RWPE2 (cell line): ENCODE measurements at regions not wholly inside any gene's neighbourhood (a gene's known extent, or its start where the extent isn't known, plus 50 kb on each side); places are given as distances from the start of the nearest gene placed in this dataset.
"Not testable (repeated sequence)": the region's sequence is repeated elsewhere in the genome, so short reads cannot be mapped to it uniquely, and the experiment has no call there.

Source experiments
- ATAC-seq: fragments of 200-7000 bp; cut with Tn5 transposase; 3 replicates; pipeline ENCODE4 v1.9.1; 2021; ENCODE audit warnings: low read depth
- DNase-seq: peaks from one replicate; pipeline ENCODE4 v3.0.0-alpha.2; 2020; ENCODE audit warnings: low spot score
- H3K27ac ChIP-seq: fragments of 450-650 bp; 2 replicates; pipeline ENCODE4 v1.5.1; 2017; ENCODE audit warnings: mild to moderate bottlenecking; ENCODE audit not compliant: poor library complexity, severe bottlenecking
- H3K27me3 ChIP-seq: fragments of 250-450 bp; sonication (Bioruptor Pico); 2 replicates; pipeline ENCODE4 v1.5.1; 2021; ENCODE audit warnings: mild to moderate bottlenecking, moderate library complexity; ENCODE audit not compliant: insufficient read depth, poor library complexity, severe bottlenecking
- H3K36me3 ChIP-seq: fragments of 250-450 bp; sonication (Bioruptor Pico); 2 replicates; pipeline ENCODE4 v1.5.1; 2020; ENCODE audit warnings: low read depth, mild to moderate bottlenecking, moderate library complexity
- H3K4me1 ChIP-seq: fragments of 250-450 bp; sonication (Bioruptor Pico); 2 replicates; pipeline ENCODE4 v1.5.1; 2021; ENCODE audit warnings: mild to moderate bottlenecking, moderate library complexity; ENCODE audit not compliant: insufficient read depth, poor library complexity, severe bottlenecking
- H3K4me3 ChIP-seq: fragments of 250-450 bp; sonication (Bioruptor Pico); 2 replicates; pipeline ENCODE4 v1.5.1; 2021; ENCODE audit warnings: mild to moderate bottlenecking, moderate library complexity; ENCODE audit not compliant: severe bottlenecking
- H3K9me3 ChIP-seq: fragments of 250-450 bp; sonication (Bioruptor Pico); 2 replicates; pipeline ENCODE4 v1.5.1; 2021; ENCODE audit warnings: mild to moderate bottlenecking, moderate library complexity; ENCODE audit not compliant: severe bottlenecking
- TF ChIP-seq, protein P1 (sequence below): fragments of 450-650 bp; IDR thresholded peaks from one replicate; pipeline ENCODE4 v1.5.1; 2017; ENCODE audit warnings: mild to moderate bottlenecking, moderate library complexity; ENCODE audit not compliant: poor library complexity, severe bottlenecking

GRCh38 chr10:37488792-37489657, 363.6 kb downstream of the ANKRD30A start:
- Histone ChIP-seq H3K36me3 (no peaks in the 10 kb centered on the region), H3K27me3 (no peaks in the 10 kb centered on the region), H3K4me1 (peaks cover 14% of the 10 kb centered on the region), H3K9me3 (no peaks in the 10 kb centered on the region), H3K27ac (peak overlapping the region; percentile 88), H3K4me3 (no peak overlapping the region)
- TF ChIP-seq, protein P1, sequence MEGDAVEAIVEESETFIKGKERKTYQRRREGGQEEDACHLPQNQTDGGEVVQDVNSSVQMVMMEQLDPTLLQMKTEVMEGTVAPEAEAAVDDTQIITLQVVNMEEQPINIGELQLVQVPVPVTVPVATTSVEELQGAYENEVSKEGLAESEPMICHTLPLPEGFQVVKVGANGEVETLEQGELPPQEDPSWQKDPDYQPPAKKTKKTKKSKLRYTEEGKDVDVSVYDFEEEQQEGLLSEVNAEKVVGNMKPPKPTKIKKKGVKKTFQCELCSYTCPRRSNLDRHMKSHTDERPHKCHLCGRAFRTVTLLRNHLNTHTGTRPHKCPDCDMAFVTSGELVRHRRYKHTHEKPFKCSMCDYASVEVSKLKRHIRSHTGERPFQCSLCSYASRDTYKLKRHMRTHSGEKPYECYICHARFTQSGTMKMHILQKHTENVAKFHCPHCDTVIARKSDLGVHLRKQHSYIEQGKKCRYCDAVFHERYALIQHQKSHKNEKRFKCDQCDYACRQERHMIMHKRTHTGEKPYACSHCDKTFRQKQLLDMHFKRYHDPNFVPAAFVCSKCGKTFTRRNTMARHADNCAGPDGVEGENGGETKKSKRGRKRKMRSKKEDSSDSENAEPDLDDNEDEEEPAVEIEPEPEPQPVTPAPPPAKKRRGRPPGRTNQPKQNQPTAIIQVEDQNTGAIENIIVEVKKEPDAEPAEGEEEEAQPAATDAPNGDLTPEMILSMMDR, result peak; percentile 35
- ATAC-seq (peak; percentile 88), DNase-seq (peak; percentile 74)

- not testable (repeated sequence) for H3K9me3 ChIP-seq
These were observed 355.2 kb downstream of the ANKRD30A start for GRCh38 chr10:37480596-37480995.

GRCh38 chr10:37479469-37479868, 354.1 kb downstream of the ANKRD30A start:
- no peaks in the 10 kb centered on the region for H3K9me3 ChIP-seq

More at GRCh38 chr10:37480596-37480995, 355.2 kb downstream of the ANKRD30A start:
- H3K27me3 ChIP-seq, DNase-seq, H3K4me1 ChIP-seq, H3K36me3 ChIP-seq, H3K27ac ChIP-seq, H3K4me3 ChIP-seq, ATAC-seq: not testable (repeated sequence)

GRCh38 chr10:37478381-37478780, 353.0 kb downstream of the ANKRD30A start:
- no peaks in the 10 kb centered on the region for H3K4me1 ChIP-seq
- no peaks in the 10 kb centered on the region for H3K27me3 ChIP-seq
- H3K27ac ChIP-seq, result no peak overlapping the region
- DNase-seq (no peak), ATAC-seq (no peak)
- no peak overlapping the region for H3K4me3 ChIP-seq
- TF ChIP-seq, protein P1, result no peak
- H3K9me3 ChIP-seq, result no peaks in the 10 kb centered on the region
- no peaks in the 10 kb centered on the region for H3K36me3 ChIP-seq

More at GRCh38 chr10:37479469-37479868, 354.1 kb downstream of the ANKRD30A start:
- Histone ChIP-seq H3K4me3 (no peak overlapping the region), H3K4me1 (no peaks in the 10 kb centered on the region), H3K27ac (no peak overlapping the region), H3K27me3 (no peaks in the 10 kb centered on the region), H3K36me3 (no peaks in the 10 kb centered on the region)
- no peak for ATAC-seq
- DNase-seq, result no peak
- TF ChIP-seq, protein P1, result no peak

GRCh38 chr10:37476285-37476684, 350.9 kb downstream of the ANKRD30A start:
- Histone ChIP-seq H3K4me1 (no peaks in the 10 kb centered on the region), H3K9me3 (no peaks in the 10 kb centered on the region), H3K4me3 (no peak overlapping the region), H3K36me3 (no peaks in the 10 kb centered on the region), H3K27ac (no peak overlapping the region), H3K27me3 (no peaks in the 10 kb centered on the region)
- TF ChIP-seq, protein P1, result no peak
- DNase-seq, result no peak
- ATAC-seq, result no peak
